DND-41 (cell line): ENCODE measurements at regions not wholly inside any gene's neighbourhood (a gene's known extent, or its start where the extent isn't known, plus 50 kb on each side); places are given as distances from the start of the nearest gene placed in this dataset.

Source experiments
- ATAC-seq: fragments of 200-7000 bp; cut with Tn5 transposase; 3 replicates; pipeline ENCODE4 v1.9.1; 2021; ENCODE audit warnings: low read depth; ENCODE audit not compliant: insufficient read depth
- DNase-seq: peaks from one replicate; pipeline ENCODE4 v3.0.0-alpha.2; 2020
- H2AFZ ChIP-seq: 2 replicates; pipeline ENCODE4 v1.6.0; 2012; ENCODE audit warnings: low read depth, low read length
- H3K27ac ChIP-seq: 2 replicates; pipeline ENCODE4 v1.5.1; 2012; ENCODE audit warnings: low read length, inconsistent platforms
- H3K27me3 ChIP-seq: fragments of 200-600 bp; sonication (generic); 2 replicates; pipeline ENCODE4 v1.6.0; 2012; ENCODE audit warnings: low read length, mild to moderate bottlenecking, inconsistent platforms; ENCODE audit not compliant: insufficient read depth, poor library complexity
- H3K36me3 ChIP-seq: 2 replicates; pipeline ENCODE4 v1.5.1; 2012; ENCODE audit warnings: low read length, inconsistent platforms; ENCODE audit not compliant: insufficient read depth
- H3K4me1 ChIP-seq: 2 replicates; pipeline ENCODE4 v1.5.1; 2012; ENCODE audit warnings: mild to moderate bottlenecking, low read length; ENCODE audit not compliant: insufficient read depth
- H3K4me2 ChIP-seq: 2 replicates; pipeline ENCODE4 v1.6.0; 2012; ENCODE audit warnings: mild to moderate bottlenecking, moderate library complexity, low read length, inconsistent platforms; ENCODE audit not compliant: insufficient read depth
- H3K4me3 ChIP-seq, 2 experiments: fragments of 200-600 bp in 1 of 2; shearing (Covaris generic) in 1 of 2; 2 replicates each; pipeline ENCODE4 v1.5.1; 2012 to 2016; ENCODE audit warnings: inconsistent platforms in 2 of 2, low read length in 2 of 2, mild to moderate bottlenecking in 2 of 2, low read depth in 1 of 2, moderate library complexity in 1 of 2
- H3K79me2 ChIP-seq: 2 replicates; pipeline ENCODE4 v1.6.0; 2012; ENCODE audit warnings: low read length, inconsistent platforms; ENCODE audit not compliant: insufficient read depth
- H3K9ac ChIP-seq: 2 replicates; pipeline ENCODE4 v1.6.0; 2012; ENCODE audit warnings: low read depth, mild to moderate bottlenecking, inconsistent platforms, low read length, moderate library complexity
- H3K9me3 ChIP-seq: 2 replicates; pipeline ENCODE4 v1.5.1; 2012; ENCODE audit warnings: low read length, moderate library complexity, mild to moderate bottlenecking, inconsistent platforms; ENCODE audit not compliant: insufficient read depth, severe bottlenecking
- H4K20me1 ChIP-seq: 2 replicates; pipeline ENCODE4 v1.6.0; 2012; ENCODE audit warnings: low read length; ENCODE audit not compliant: insufficient read depth
- CTCF ChIP-seq: IDR thresholded peaks from 2 replicates; pipeline ENCODE4 v1.5.1; 2012; ENCODE audit warnings: borderline replicate concordance, low read length, moderate library complexity, mild to moderate bottlenecking; ENCODE audit not compliant: poor library complexity, severe bottlenecking; ENCODE audit errors: extremely low read depth
- EZH2 ChIP-seq: IDR thresholded peaks from 3 replicates; pipeline ENCODE4 v1.6.1; 2012; ENCODE audit warnings: borderline replicate concordance, low read depth, mild to moderate bottlenecking, moderate library complexity, low read length, inconsistent platforms; ENCODE audit not compliant: severe bottlenecking

- H3K27ac ChIP-seq = no peak overlapping the region
- no peaks in the 10 kb centered on the region for H3K27me3 ChIP-seq
- H3K36me3 ChIP-seq = no peaks in the 10 kb centered on the region
- H3K9ac ChIP-seq = no peak overlapping the region
- no peaks in the 10 kb centered on the region for H4K20me1 ChIP-seq
- ATAC-seq (no peak), DNase-seq (no peak)
- H3K79me2 ChIP-seq = no peaks in the 10 kb centered on the region
- no peak overlapping the region for H3K4me2 ChIP-seq
- no peak overlapping the region for H3K4me3 ChIP-seq
- TF ChIP-seq EZH2 = no peak
- TF ChIP-seq CTCF = no peak
- H2AFZ ChIP-seq = no peak overlapping the region
- no peaks in the 10 kb centered on the region for H3K9me3 ChIP-seq
- no peaks in the 10 kb centered on the region for H3K4me1 ChIP-seq
These were observed 93.1 kb upstream of the B3GAT1 start for GRCh38 chr11:134505125-134505524.

- ATAC-seq (no peak), DNase-seq (no peak)
- Histone ChIP-seq H3K4me3 (no peak overlapping the region), H3K27me3 (no peaks in the 10 kb centered on the region), H4K20me1 (no peaks in the 10 kb centered on the region), H3K4me1 (no peaks in the 10 kb centered on the region), H3K27ac (no peak overlapping the region), H2AFZ (no peak overlapping the region), H3K4me2 (no peak overlapping the region), H3K79me2 (no peaks in the 10 kb centered on the region), H3K9ac (no peak overlapping the region), H3K36me3 (no peaks in the 10 kb centered on the region), H3K9me3 (no peaks in the 10 kb centered on the region)
- TF ChIP-seq EZH2 (no peak), CTCF (no peak)
These were observed 92.3 kb upstream of the B3GAT1 start for GRCh38 chr11:134504146-134504905.

- no peak overlapping the region for H2AFZ ChIP-seq
- H3K79me2 ChIP-seq = no peaks in the 10 kb centered on the region
- no peaks in the 10 kb centered on the region for H3K27me3 ChIP-seq
- TF ChIP-seq EZH2 = no peak
- TF ChIP-seq CTCF = no peak
- H3K9me3 ChIP-seq = no peaks in the 10 kb centered on the region
- no peak overlapping the region for H3K4me3 ChIP-seq
- no peak overlapping the region for H3K4me2 ChIP-seq
- no peaks in the 10 kb centered on the region for H3K4me1 ChIP-seq
- H3K27ac ChIP-seq = no peak overlapping the region
- ATAC-seq (no peak), DNase-seq (no peak)
- no peak overlapping the region for H3K9ac ChIP-seq
- no peaks in the 10 kb centered on the region for H3K36me3 ChIP-seq
- no peaks in the 10 kb centered on the region for H4K20me1 ChIP-seq
These were observed 91.6 kb upstream of the B3GAT1 start for GRCh38 chr11:134503596-134503995.

- H3K36me3 ChIP-seq = no peaks in the 10 kb centered on the region
- H2AFZ ChIP-seq = no peak overlapping the region
- H3K79me2 ChIP-seq = no peaks in the 10 kb centered on the region
- TF ChIP-seq CTCF = no peak
- no peak for TF ChIP-seq EZH2
- no peak for ATAC-seq
- no peaks in the 10 kb centered on the region for H3K9me3 ChIP-seq
- H3K27me3 ChIP-seq = no peaks in the 10 kb centered on the region
- H3K27ac ChIP-seq = no peak overlapping the region
- no peak overlapping the region for H3K4me3 ChIP-seq
- no peak overlapping the region for H3K4me2 ChIP-seq
- no peak overlapping the region for H3K9ac ChIP-seq
- no peak for DNase-seq
- no peaks in the 10 kb centered on the region for H4K20me1 ChIP-seq
- H3K4me1 ChIP-seq = no peaks in the 10 kb centered on the region
These were observed 91.1 kb upstream of the B3GAT1 start for GRCh38 chr11:134503100-134503499.
